Stimulated activated CD8-positive, alpha-beta memory T cell treated with anti-CD3 and anti-CD28 coated beads, Interleukin-4, amount 100 ng/mL, for 24 hours (primary cell): ENCODE measurements at regions not wholly inside any gene's neighbourhood (a gene's known extent, or its start where the extent isn't known, plus 50 kb on each side); places are given as distances from the start of the nearest gene placed in this dataset.

Source experiments
- DNase-seq: peaks from one replicate; pipeline ENCODE4 v3.0.0-alpha.2; 2020; ENCODE audit warnings: low read depth

DNA sequence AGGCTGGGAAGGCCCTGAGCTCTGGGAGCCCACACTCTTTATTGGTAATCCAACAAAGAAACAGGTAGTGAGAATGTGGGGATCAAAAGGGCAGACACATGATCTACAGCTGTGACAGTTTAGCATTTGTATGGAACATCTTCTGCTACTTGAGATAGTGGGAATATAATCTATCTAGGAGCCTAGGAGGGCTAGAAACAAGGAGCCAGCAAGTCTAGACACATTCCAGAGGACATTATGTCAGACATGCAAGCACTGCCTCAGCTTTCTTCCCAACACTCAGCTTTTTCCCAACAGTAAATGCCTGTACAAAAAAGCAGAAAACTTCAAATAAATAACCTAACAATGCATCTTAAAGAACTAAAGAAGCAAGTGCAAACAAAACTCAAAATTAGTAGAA, 1150.6 kb upstream of the RAG2 start:
- DNase-seq: no peak

- DNase-seq: no peak
These were observed 1149.1 kb upstream of the RAG2 start for GRCh38 chr11:37747121-37747520.

DNA sequence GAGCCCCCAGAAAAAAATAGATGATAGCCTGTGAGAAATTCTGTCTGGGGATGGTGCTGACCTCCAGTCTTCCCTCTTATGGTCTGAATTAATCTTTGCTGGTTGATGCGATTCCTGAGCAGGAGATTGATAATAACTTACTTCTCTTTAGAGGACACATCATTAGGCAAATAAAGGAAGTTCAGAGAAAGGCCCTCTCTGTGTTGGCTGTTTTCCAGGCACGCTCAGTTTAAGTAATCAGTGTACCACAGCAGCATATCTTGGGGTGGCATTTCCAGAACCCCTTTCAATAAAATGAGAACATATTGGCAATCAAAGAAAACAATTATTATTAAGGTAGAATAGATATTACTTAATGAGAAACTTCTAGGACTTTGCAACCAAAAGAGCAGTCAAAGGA, 1129.3 kb upstream of the RAG2 start:
- DNase-seq: no peak

- DNase-seq: no peak
These were observed 1126.3 kb upstream of the RAG2 start for GRCh38 chr11:37724315-37724714.

DNA sequence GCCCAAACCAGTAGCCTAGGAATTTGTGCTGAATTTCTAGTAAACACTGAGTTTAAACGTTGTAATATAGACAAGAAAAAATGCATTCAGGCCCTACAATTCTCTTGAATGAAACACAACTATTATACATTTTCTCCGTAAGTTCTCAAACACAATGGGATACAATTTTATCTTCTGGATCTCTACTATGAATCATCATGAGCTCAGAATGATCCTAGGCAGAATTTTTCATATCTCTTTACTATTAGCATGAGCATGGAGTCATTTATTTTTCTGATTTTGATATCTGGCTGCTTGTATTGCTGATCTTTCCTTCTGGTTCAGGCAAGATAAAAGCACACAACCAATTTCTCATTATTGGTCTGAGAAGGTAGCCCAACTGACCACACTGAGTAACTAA, 1123.4 kb upstream of the RAG2 start:
- DNase-seq: no peak

DNA sequence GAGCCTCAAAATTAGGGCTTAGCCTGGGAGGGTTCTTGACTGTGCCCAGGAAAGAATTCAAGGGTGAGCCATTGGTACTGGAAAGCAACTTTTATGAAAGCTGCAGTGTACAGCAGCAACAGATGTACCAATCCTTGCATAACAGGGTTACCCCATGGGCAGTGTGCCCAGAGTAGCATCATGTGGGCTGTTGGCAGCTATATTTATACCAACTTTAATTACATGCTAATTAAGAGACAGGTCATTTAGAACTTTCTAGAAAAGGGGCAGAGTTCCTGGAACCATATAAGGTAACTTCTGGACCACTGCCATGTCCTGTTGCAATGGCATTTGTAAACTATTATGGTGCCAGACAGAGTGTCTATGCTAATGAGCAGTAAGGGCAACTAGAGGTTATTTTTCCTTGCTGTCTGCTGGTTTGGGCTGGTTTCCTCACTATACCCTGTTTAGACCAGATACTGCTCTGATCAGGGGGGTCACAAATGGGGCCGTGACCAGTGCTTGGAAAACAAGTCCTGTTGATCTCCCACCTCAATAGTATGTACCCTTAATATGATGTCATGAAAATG, 1120.5 kb upstream of the RAG2 start:
- no peak for DNase-seq

- DNase-seq: no peak
These were observed 1114.2 kb upstream of the RAG2 start for GRCh38 chr11:37712251-37712650.

GRCh38 chr11:37710031-37710430, 1112.0 kb upstream of the RAG2 start:
- DNase-seq: no peak

GRCh38 chr11:37704791-37705190, 1106.8 kb upstream of the RAG2 start:
- DNase-seq: no peak

GRCh38 chr11:37699644-37700043, 1101.6 kb upstream of the RAG2 start:
- no peak for DNase-seq

DNA sequence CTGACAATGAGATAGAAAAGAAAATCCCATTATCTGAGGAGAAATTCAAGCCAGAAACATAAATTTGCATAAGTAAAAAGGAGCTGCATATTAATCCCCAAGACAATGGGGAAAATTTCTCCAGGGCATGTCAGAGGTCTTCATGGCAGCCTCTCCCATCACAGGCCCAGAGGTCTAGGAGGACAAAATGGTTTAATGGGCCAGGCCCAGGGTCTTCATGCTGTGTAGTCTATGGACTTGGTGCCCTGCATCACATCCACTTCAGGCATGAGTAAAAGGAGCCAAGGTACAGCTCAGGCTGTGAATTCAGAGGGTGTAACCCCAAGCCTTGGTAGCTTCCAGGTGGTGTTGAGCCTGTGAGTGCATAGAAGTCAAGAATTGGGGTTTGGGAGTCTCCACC, 1097.2 kb upstream of the RAG2 start:
- no peak for DNase-seq

- no peak for DNase-seq
These were observed 1091.9 kb upstream of the RAG2 start for GRCh38 chr11:37689951-37690350.

GRCh38 chr11:37688456-37688855, 1090.4 kb upstream of the RAG2 start:
- DNase-seq: no peak

GRCh38 chr11:37687130-37687529, 1089.1 kb upstream of the RAG2 start:
- DNase-seq: no peak

- DNase-seq: no peak
These were observed 1073.3 kb upstream of the RAG2 start for GRCh38 chr11:37671321-37671720.

GRCh38 chr11:37666960-37667359, 1068.9 kb upstream of the RAG2 start:
- DNase-seq: no peak

GRCh38 chr11:37657645-37658044, 1059.6 kb upstream of the RAG2 start:
- no peak for DNase-seq

- no peak for DNase-seq
These were observed 1049.7 kb upstream of the RAG2 start for GRCh38 chr11:37647767-37648166.

GRCh38 chr11:37643968-37644367, 1045.9 kb upstream of the RAG2 start:
- no peak for DNase-seq

- no peak for DNase-seq
These were observed 1044.3 kb upstream of the RAG2 start for GRCh38 chr11:37642296-37642695.

- no peak for DNase-seq
These were observed 1034.7 kb upstream of the RAG2 start for GRCh38 chr11:37632748-37633147.

GRCh38 chr11:37630866-37631265, 1032.8 kb upstream of the RAG2 start:
- no peak for DNase-seq

DNA sequence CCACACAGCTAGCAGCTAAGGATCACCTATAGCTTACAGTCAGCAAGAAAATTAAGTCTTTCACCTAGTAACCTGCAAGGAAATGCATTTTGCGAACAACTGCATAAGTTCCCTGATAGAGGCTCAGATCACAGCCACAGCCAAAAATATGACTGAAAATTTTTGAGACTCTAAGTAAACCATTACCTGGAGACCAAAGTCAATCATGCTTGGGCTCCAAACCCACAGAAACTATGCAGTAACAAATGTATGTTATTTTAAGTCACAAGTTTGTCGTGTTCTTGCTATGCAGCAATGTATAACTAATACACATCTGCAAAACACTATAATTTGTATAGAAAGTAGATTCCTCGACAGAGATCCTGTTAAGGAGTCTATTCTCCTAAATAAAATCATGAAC, 1025.7 kb upstream of the RAG2 start:
- DNase-seq: no peak

DNA sequence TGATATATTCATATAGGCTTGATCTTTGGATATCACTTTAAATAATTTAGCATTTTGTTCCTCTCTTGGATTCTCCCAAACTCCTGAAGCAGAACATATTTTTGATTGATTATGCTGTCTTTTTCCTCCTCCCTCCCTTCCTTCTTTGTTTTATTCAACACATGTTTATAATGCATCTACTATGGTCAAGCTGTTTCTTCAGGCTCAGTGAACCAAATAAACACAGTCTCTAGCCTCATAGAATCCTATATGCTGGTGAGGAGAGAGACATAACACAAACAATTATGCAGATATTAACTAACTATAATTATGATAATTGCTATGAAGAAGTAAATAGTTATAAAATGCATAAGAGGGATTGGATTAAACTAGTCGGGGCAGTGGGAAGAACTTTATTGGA, 1023.6 kb upstream of the RAG2 start:
- DNase-seq: no peak

GRCh38 chr11:37616291-37616690, 1018.3 kb upstream of the RAG2 start:
- no peak for DNase-seq
